H4 (cell line): ENCODE measurements at regions not wholly inside any gene's neighbourhood (a gene's known extent, or its start where the extent isn't known, plus 50 kb on each side); places are given as distances from the start of the nearest gene placed in this dataset.

Experiments
- DNase-seq: peaks from one replicate; pipeline ENCODE4 v3.0.0-alpha.2; 2015; ENCODE audit warnings: low spot score

GRCh38 chr2:203789618-203790017, 78.0 kb upstream of the CTLA4 start:
- no peak for DNase-seq

GRCh38 chr2:203790134-203790852, 77.3 kb upstream of the CTLA4 start:
- DNase-seq = no peak

- no peak for DNase-seq
These were observed 71.1 kb upstream of the CTLA4 start for GRCh38 chr2:203796248-203797010.

- no peak for DNase-seq
These were observed 70.3 kb upstream of the CTLA4 start for GRCh38 chr2:203797276-203797675.

GRCh38 chr2:203797712-203798111, 69.9 kb upstream of the CTLA4 start:
- DNase-seq = no peak

GRCh38 chr2:203798296-203799087, 69.1 kb upstream of the CTLA4 start:
- no peak for DNase-seq

GRCh38 chr2:203799908-203800307, 67.7 kb upstream of the CTLA4 start:
- no peak for DNase-seq

GRCh38 chr2:203800783-203801182, 66.8 kb upstream of the CTLA4 start:
- no peak for DNase-seq

- peak; percentile 54 for DNase-seq
These were observed 65.1 kb upstream of the CTLA4 start for GRCh38 chr2:203802342-203803052.

- DNase-seq = no peak
These were observed 64.5 kb upstream of the CTLA4 start for GRCh38 chr2:203803053-203803429.

- peak; percentile 81 for DNase-seq
These were observed 63.5 kb upstream of the CTLA4 start for GRCh38 chr2:203804070-203804469.

GRCh38 chr2:203804764-203805485, 62.6 kb upstream of the CTLA4 start:
- DNase-seq = no peak

- DNase-seq = no peak
These were observed 62.1 kb upstream of the CTLA4 start for GRCh38 chr2:203805486-203805838.

- DNase-seq = no peak
These were observed 60.8 kb upstream of the CTLA4 start for GRCh38 chr2:203806761-203807160.

- DNase-seq = peak; percentile 74
These were observed 59.4 kb upstream of the CTLA4 start for GRCh38 chr2:203808046-203808750.

GRCh38 chr2:203809084-203809521, 58.5 kb upstream of the CTLA4 start:
- no peak for DNase-seq

GRCh38 chr2:203809991-203810510, 57.5 kb upstream of the CTLA4 start:
- no peak for DNase-seq

- DNase-seq = peak; percentile 94
These were observed 55.9 kb upstream of the CTLA4 start for GRCh38 chr2:203811491-203812221.
